ENCODE measurements at regions not wholly inside any gene's neighbourhood (a gene's known extent, or its start where the extent isn't known, plus 50 kb on each side); places are given as distances from the start of the nearest gene placed in this dataset.

- DNase-seq, result no peak
Measured at GRCh38 chr5:56540266-56540665, 275.1 kb upstream of the MAP3K1 start.

- no peak for DNase-seq
Measured at GRCh38 chr5:56538580-56538979, 276.8 kb upstream of the MAP3K1 start.

GRCh38 chr5:56535347-56535746 is 280.0 kb upstream of the MAP3K1 start:
- DNase-seq, result no peak

- DNase-seq, result peak; percentile 80
Measured at GRCh38 chr5:56534102-56534829, 281.1 kb upstream of the MAP3K1 start.

- no peak for DNase-seq
Measured at GRCh38 chr5:56532466-56532865, 282.9 kb upstream of the MAP3K1 start.

- no peak for DNase-seq
Measured at GRCh38 chr5:56530626-56531138, 284.7 kb upstream of the MAP3K1 start.

GRCh38 chr5:56529666-56530430 is 285.5 kb upstream of the MAP3K1 start:
- DNase-seq, result no peak

- DNase-seq, result no peak
Measured at GRCh38 chr5:56527174-56527573, 288.2 kb upstream of the MAP3K1 start.

GRCh38 chr5:56525113-56525512 is 290.2 kb upstream of the MAP3K1 start:
- DNase-seq, result no peak

GRCh38 chr5:56523790-56524575 is 290.9 kb upstream of the ANKRD55 start:
- no peak for DNase-seq

GRCh38 chr5:56522960-56523359 is 289.8 kb upstream of the ANKRD55 start:
- no peak for DNase-seq

GRCh38 chr5:56522169-56522568 is 289.0 kb upstream of the ANKRD55 start:
- DNase-seq, result no peak

- no peak for DNase-seq
Measured at GRCh38 chr5:56520986-56521730, 288.0 kb upstream of the ANKRD55 start.

GRCh38 chr5:56518820-56519219 is 285.7 kb upstream of the ANKRD55 start:
- no peak for DNase-seq

- DNase-seq, result peak; percentile 40
Measured at GRCh38 chr5:56517011-56517416, 283.9 kb upstream of the ANKRD55 start.

- no peak for DNase-seq
Measured at GRCh38 chr5:56516441-56516840, 283.3 kb upstream of the ANKRD55 start.

- DNase-seq, result no peak
Measured at GRCh38 chr5:56516035-56516434, 282.9 kb upstream of the ANKRD55 start.

GRCh38 chr5:56515011-56515410 is 281.9 kb upstream of the ANKRD55 start:
- no peak for DNase-seq

GRCh38 chr5:56514245-56514644 is 281.1 kb upstream of the ANKRD55 start:
- DNase-seq, result no peak

- no peak for DNase-seq
Measured at GRCh38 chr5:56513141-56513540, 280.0 kb upstream of the ANKRD55 start.

GRCh38 chr5:56512313-56512996 is 279.3 kb upstream of the ANKRD55 start:
- DNase-seq, result no peak

- DNase-seq, result no peak
Measured at GRCh38 chr5:56511326-56511841, 278.3 kb upstream of the ANKRD55 start.
